IPS-18c (cell line): ENCODE measurements at regions not wholly inside any gene's neighbourhood (a gene's known extent, or its start where the extent isn't known, plus 50 kb on each side); places are given as distances from the start of the nearest gene placed in this dataset.
"Not testable (repeated sequence)": the region's sequence is repeated elsewhere in the genome, so short reads cannot be mapped to it uniquely, and the experiment has no call there.

Source experiments
- H3K4me3 ChIP-seq: 2 replicates; pipeline ENCODE4 v1.7.0; 2013; ENCODE audit warnings: low read depth, mild to moderate bottlenecking, low read length, moderate library complexity; ENCODE audit not compliant: insufficient read depth
- H3K9me3 ChIP-seq: one replicate; pipeline ENCODE4 v1.6.1; 2013; ENCODE audit warnings: mild to moderate bottlenecking, low read length, moderate library complexity; ENCODE audit not compliant: control insufficient read depth, insufficient read depth

GRCh38 chr10:65365878-65366277 is 1560.0 kb upstream of the LRRTM3 start:
- Histone ChIP-seq H3K9me3 (no peaks in the 10 kb centered on the region), H3K4me3 (no peak overlapping the region)

DNA sequence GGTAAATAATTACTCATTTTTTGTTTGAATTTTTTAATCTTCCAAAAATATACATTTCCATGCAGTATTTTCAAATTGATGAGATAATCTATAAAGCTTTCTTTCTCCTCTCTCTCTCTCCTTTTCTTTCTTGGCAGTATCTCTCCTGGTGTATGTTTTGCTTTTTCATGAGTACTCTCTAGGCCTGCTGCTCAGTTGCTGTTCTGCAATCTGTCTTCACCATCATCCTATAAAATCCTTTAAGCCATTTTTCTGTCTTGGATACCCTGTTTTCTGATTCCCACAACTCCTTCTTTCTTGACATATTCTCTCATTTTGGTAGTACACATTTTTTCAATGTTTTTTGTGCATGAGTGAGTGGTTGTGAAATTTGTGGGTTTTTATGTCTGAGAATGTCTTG is 1558.1 kb upstream of the LRRTM3 start:
- no peaks in the 10 kb centered on the region for H3K9me3 ChIP-seq
- no peak overlapping the region for H3K4me3 ChIP-seq

- Histone ChIP-seq H3K9me3 (no peaks in the 10 kb centered on the region), H3K4me3 (no peak overlapping the region)
These were observed 1550.3 kb upstream of the LRRTM3 start for GRCh38 chr10:65375528-65375927.

DNA sequence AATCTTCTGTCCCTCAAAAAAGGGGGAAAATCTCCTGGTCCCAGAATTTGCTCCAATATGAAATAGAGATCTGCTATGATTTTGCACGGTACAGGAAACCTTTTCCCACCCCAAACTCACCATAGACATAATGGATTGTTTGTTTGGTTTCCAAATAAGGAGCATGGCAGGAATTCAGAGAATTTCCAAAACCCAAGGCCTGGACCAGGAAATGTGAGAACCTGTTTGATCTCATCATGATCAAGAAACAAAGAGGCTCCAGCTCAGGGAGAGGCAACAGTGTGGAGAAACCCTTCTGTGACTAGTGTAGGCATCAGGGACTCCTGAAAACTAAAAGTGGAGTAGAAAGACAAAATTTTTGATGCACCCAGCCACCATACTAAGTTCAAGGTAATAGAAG is 1548.1 kb upstream of the LRRTM3 start:
- H3K4me3 ChIP-seq: no peak overlapping the region

GRCh38 chr10:65394502-65395297 is 1531.1 kb upstream of the LRRTM3 start:
- H3K4me3 ChIP-seq: no peak overlapping the region
- no peaks in the 10 kb centered on the region for H3K9me3 ChIP-seq

More for the DNA sequence above, 1548.1 kb upstream of the LRRTM3 start:
- no peaks in the 10 kb centered on the region for H3K9me3 ChIP-seq

GRCh38 chr10:65395631-65396030 is 1530.2 kb upstream of the LRRTM3 start:
- no peak overlapping the region for H3K4me3 ChIP-seq
- no peaks in the 10 kb centered on the region for H3K9me3 ChIP-seq

- no peaks in the 10 kb centered on the region for H3K9me3 ChIP-seq
- no peak overlapping the region for H3K4me3 ChIP-seq
These were observed 1528.8 kb upstream of the LRRTM3 start for GRCh38 chr10:65396997-65397396.

DNA sequence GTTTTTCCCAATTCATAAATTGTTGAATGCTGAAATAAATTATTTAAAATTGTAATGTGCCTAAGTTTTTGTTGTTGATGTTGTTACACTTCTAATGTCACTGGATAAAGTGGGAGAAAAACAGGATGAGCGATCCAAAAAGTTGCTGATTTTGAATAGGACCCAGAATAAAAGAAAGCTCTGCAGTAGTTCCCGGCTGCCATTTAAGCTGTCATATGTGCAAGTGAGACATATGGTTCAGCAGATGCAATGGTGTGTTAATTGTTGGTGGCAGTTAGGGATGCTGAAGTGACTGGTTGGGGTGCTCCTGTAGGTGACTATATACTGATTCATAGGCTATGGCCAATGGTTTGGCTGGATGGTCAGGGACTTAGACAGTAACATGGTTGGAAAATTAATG is 1517.4 kb upstream of the LRRTM3 start:
- Histone ChIP-seq H3K4me3 (no peak overlapping the region), H3K9me3 (peaks cover 2% of the 10 kb centered on the region)

DNA sequence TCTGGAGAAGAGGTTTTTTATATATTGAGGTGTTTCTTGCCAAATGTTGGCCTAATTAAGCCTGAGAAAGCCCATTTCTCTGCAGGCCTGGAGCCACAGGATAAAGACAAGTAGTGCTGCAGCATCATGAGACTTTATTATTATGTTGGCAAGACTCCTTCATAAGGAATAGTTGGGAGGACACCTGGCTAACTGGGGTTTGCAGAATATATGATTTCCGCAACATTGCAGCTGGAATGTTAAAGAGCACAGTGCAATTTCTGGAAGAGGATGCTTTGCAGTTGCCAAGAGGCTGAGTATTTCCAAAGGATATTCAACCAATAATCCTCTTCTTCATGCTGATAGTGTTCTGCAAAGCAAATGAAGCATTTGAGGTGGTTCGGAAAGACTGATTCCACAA is 1512.8 kb upstream of the LRRTM3 start:
- Histone ChIP-seq H3K9me3 (peaks cover 2% of the 10 kb centered on the region), H3K4me3 (no peak overlapping the region)

DNA sequence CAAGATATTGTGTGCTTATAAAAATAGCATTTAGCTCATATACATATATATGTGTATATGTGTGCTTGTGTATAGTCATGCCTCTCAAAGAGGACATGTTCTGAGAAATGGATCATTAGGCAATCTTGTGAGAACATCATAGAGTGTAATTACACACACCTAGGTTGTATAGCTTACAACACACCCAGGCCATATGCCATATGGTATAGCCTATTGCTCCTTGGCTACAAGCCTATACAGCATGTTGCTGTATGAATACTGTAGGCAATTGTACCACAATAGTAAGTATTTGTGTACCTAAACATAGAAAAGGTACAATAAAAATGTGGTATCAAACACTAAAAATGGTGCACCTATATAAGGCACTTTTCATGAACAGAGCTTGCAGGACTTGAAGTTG is 1510.5 kb upstream of the LRRTM3 start:
- Histone ChIP-seq H3K4me3 (no peak overlapping the region), H3K9me3 (no peaks in the 10 kb centered on the region)

- Histone ChIP-seq H3K4me3 (no peak overlapping the region), H3K9me3 (no peaks in the 10 kb centered on the region)
These were observed 1509.7 kb upstream of the LRRTM3 start for GRCh38 chr10:65416094-65416493.

DNA sequence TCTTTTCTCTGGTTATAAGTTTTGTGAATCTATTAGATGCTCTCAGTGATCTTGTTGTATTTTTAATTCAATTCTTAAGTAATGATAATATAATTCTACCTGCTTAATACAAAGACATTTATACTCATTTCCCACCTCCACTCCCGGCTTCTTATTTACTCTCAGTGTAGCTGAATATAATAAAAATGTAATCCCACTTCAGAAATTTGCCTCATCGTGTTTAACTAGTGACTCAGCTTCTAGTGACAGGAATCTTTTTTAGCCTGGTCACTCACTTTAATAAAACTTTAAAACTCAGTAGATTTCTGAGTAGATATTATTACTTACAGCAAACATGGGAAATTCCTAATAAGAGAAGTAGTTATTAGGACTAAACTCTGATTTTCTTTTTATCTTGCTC is 1506.2 kb upstream of the LRRTM3 start:
- no peaks in the 10 kb centered on the region for H3K9me3 ChIP-seq
- H3K4me3 ChIP-seq: no peak overlapping the region

GRCh38 chr10:65423043-65423442 is 1502.8 kb upstream of the LRRTM3 start:
- no peaks in the 10 kb centered on the region for H3K9me3 ChIP-seq

DNA sequence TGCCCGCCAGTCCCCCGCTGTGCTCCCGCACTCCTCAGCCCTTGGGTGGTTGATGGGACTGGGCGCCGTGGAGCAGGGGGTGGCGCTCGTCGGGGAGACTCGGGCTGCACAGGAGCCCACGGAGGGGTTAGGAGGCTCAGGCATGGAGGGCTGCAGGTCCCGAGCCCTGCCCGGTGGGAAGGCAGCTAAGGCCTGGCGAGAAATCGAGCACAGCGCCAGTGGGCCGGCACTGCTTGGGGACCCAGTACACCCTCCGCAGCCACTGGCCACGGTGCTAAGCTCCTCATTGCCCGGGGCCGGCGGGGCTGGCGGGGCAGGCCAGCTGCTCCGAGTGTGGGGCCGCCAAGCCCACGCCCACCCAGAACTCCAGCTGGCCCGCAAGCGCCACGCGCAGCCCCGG is 1496.5 kb upstream of the LRRTM3 start:
- not testable (repeated sequence) for H3K9me3 ChIP-seq

More at GRCh38 chr10:65423043-65423442, 1502.8 kb upstream of the LRRTM3 start:
- no peak overlapping the region for H3K4me3 ChIP-seq

GRCh38 chr10:65430979-65431378 is 1494.9 kb upstream of the LRRTM3 start:
- Histone ChIP-seq H3K4me3 (no peak overlapping the region), H3K9me3 (no peaks in the 10 kb centered on the region)

More for the DNA sequence above, 1496.5 kb upstream of the LRRTM3 start:
- not testable (repeated sequence) for H3K4me3 ChIP-seq

- H3K4me3 ChIP-seq: no peak overlapping the region
- no peaks in the 10 kb centered on the region for H3K9me3 ChIP-seq
These were observed 1454.8 kb upstream of the LRRTM3 start for GRCh38 chr10:65470986-65471385.

GRCh38 chr10:65482848-65483247 is 1443.0 kb upstream of the LRRTM3 start:
- Histone ChIP-seq H3K9me3 (no peaks in the 10 kb centered on the region), H3K4me3 (no peak overlapping the region)

- Histone ChIP-seq H3K4me3 (no peak overlapping the region), H3K9me3 (no peaks in the 10 kb centered on the region)
These were observed 1434.0 kb upstream of the LRRTM3 start for GRCh38 chr10:65491799-65492198.

- no peaks in the 10 kb centered on the region for H3K9me3 ChIP-seq
- H3K4me3 ChIP-seq: no peak overlapping the region
These were observed 1429.3 kb upstream of the LRRTM3 start for GRCh38 chr10:65496541-65496940.
